Kidney glomerular epithelial cell (primary cell): ENCODE measurements at regions not wholly inside any gene's neighbourhood (a gene's known extent, or its start where the extent isn't known, plus 50 kb on each side); places are given as distances from the start of the nearest gene placed in this dataset.

Experiments used
- DNase-seq: peaks from one replicate; lab custom pipeline; 2025; lab: John Stamatoyannopoulos, UW

DNA sequence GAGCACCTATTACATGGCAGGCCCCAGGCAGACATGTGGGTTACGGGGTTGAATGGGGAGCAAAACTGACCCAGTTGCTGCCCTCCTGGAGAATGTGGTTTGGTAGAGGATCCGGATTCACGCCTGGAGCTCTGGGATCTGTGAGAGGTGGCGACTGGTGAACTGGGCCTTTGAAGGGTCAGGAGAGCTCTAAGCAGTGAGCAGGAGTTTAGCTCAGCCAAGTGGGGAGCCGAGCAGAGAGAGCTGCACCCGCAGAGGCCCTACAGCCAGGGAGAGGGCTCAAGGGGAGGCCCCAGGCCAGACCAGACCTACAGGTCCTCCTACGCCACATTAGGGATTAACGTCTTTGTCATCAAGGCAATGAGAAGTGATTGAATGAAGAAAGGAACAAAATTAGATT lies 179.8 kb upstream of the TLE3 start:
- DNase-seq = no peak

DNA sequence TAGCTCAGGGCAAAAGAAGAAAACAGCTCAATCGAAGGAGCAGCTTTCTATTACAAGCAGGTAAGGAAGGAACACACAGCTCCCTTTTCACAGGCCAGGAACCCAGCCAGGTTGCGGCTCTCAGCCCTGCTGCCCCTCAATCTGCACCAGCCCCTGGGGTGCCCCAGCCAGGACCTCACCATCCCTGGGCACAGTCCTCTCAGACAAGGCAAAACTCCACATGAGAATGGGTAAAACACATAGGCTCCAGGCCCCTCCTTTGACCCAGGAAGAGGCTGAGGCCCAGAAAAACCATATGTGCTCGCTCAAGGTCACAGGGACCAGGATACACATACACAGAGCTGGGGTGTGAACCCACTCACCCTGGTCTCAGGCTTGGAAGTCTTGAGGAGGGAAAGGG lies 178.7 kb upstream of the TLE3 start:
- no peak for DNase-seq

DNA sequence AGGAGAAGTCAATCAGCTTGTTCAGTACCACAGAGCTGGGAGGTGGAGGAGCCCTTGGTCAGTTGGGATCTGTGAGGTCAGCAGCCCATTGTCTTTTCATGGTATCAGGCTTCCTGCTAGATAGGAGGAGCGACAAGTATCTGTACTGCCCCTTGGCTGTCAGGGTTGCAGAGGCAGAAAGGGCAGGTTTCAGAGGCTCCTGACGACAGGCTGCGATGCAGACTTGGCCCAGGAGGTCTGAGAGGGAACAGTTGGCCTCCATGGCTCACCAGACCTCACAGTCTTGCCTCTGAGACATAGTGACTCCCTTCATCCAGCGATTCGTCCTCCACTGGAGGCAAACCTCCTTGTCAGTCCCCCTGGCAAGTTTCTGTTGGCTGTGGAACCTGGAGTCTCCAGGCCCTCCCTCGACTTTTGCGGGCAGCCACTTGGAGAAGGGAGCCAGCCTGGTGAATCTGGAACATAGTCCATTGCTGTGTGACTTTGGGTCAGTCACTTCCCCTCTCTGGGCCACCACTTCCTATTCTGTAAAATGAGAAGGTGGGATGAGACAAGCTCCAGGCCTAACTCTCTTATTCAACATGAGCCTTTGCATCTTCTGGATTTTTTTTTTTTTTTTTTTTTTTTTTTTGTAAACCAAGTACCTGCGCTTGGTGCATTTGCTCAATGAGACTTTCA lies 177.9 kb upstream of the TLE3 start:
- no peak for DNase-seq

DNA sequence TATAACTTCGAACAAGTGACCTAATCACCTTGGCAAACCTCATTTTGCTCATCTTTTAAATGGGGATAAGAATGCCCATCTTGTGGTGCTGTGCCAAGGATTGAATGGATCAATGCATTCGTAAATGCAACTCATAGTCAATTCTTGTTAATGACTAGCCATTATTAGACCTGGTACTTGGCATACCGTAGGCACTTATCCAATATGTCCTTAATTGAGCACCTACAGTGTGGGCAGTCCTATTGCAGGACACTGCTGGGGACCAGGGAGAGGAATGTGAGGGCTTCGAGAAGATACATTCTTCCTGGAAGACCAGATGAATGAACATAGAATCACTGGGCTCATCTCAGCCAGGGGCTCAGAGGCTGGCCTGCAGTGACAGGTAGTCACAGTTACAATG lies 177.2 kb upstream of the TLE3 start:
- no peak for DNase-seq

DNA sequence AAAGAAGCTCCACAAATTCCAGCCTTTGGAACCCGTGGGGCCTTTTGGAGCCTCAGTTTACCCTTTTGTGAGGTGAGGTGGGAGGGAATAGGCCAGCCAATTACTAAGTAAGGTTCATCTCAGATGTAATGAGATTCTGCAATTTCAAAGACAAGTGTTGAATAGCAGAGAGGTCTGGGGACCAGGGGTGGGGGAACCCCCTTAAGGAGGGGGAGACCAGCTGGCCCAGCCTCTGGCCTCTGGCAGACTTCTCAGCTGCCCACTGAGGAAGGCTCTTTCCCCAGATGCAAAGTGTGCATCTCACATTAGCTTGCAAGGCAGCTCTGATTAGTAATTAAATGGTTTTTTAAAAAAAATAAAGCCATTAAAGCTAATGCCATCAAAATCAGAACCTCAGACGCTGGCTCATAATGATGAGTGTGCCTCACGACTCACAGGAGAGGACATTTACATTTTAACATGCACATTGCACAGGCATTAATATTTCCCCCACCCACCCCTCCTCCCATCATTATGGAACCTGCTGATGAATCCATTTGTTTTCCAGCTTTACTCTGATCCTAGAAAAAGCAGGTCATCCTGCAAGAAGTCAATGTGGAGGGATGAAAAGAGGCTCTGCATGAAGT lies 176.7 kb upstream of the TLE3 start:
- no peak for DNase-seq

DNA sequence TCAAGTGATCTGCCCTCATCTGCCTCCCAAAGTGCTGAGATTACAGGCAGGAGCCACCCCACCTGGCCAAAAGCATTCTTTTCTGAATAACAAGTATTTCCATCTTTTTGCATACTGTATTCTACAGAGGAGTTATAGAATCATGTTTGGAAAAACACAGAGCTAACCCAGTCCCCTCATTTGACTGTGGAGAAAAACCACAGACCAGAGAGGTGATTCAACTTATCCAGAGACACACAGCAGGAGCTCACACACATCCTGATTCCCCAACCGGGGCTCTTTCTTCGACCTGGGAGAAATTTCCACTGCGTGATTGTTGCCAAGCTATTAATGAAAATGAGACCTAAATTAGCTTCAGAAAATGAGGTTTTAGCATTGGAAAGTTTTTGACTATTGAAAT lies 176.1 kb upstream of the TLE3 start:
- DNase-seq = no peak

DNA sequence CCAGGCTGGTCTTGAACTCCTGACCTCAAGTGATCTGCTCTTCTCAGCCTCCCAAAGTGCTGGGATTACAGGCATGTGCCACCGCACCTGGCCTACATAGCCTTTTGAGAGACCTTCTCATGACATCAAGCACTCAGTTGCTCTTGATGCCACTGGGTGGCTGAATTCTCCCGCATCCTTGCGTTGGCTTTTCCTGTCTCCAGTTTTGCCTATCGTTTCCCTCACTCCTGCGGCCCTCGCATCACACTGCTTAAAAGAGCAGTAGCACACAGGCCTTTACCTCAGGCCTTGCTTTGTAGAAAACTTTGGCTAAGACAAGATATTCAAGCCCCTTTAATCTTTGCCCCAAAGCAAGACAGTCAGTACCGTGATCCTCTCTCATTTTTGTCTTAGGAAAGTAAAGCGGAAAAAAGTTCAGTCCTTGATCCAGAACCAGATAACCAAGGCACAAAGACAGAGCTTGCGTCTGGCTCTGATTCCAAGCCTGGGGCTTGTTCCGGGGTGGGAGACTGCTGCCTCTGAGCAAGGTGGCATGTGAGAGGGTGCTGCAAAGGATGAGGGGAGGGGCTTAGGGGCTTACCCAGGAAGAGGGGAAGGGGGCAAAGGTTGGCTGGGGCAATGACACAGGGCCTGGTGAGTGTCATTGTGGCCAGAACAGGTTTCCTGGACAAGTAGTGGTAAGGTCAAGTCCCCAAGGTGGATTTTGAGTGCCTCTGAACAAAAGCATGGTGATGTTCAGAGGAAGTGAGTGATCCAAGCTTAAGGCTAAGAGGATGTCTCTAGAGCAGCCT lies 175.0 kb upstream of the TLE3 start:
- DNase-seq = no peak

DNA sequence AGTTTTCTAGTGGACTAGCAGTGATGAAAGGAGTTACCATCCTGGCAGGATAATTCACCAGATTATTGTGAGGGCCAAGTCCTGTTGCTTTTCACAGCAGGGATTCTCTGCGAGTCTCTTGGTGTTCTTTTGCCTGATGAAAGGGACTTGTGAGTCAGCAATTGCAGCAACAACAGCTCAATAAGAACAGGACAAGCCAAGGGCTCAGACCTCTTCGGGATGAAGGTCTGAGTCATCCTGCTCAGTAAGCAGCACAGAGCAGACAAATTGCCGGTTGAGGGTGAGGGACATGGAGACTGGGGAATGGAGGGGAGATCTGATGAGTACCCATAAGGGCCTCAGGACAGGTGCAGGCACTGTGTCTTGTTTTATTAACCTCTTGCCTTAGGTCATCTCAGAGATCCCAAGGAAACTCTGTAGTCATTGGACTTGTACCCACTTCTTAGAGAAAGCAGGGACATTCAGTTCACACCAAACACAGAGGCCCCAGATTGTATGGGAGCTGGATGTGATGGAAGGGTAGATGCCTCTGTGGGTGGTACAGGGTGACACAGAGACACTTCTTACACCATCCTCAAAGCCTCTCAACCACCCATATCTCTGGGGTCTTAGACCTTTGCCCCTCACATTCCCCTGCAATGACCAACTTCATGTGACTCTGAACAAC lies 173.8 kb upstream of the TLE3 start:
- DNase-seq = peak; percentile 81

DNA sequence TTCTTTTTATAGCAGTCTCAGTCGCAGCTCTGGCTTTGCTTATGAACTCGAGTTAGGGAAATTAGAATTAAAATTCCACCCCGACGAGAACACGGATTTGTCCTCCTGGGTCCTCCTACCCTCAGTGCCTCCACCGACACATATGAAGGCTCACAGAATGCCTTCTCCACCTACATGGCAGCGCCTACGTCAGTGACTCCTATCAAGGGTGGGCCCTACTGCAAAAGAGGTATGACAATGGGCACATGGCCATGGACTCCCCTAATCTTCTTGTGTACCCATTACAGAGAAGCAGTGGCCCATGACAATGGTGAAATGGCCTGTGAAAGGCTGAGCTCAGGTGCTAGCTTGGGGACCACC lies 173.0 kb upstream of the TLE3 start:
- no peak for DNase-seq

DNA sequence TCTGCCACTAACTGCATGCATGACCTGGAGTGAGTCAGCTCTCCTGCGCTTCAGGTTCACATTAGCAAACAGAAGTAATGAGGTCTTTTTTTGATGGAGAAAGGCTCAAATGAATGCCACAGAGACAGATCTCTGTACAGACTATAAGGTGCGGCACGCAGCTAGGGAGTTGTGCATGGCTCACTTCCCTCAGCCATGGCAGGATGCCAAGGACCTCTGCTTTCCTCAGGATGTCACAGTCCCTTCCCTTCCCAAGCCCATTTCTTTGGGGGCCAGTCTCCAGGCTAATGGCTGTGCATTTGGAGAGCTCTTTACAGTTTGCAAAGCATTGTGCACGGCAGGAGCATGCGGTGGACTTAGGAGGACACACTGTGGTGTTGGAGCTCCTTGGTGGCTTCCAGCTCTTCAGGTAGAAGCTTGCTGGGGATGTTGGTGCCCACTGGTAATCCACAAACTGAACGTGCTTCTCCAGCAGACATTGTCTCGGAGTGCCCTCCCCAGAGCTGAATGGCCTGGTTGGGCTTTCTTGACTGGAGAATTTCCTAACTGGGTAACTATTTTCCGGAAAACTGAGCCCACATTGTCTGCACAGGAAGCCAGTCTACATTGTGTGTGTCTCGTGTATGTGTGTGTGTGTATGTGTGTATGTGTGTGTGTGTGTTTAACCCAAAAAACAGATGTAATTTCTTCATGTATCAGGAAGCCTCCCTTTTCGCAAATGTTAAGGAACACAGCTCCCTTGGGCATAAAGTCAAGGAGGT lies 172.5 kb upstream of the TLE3 start:
- peak; percentile 42 for DNase-seq

DNA sequence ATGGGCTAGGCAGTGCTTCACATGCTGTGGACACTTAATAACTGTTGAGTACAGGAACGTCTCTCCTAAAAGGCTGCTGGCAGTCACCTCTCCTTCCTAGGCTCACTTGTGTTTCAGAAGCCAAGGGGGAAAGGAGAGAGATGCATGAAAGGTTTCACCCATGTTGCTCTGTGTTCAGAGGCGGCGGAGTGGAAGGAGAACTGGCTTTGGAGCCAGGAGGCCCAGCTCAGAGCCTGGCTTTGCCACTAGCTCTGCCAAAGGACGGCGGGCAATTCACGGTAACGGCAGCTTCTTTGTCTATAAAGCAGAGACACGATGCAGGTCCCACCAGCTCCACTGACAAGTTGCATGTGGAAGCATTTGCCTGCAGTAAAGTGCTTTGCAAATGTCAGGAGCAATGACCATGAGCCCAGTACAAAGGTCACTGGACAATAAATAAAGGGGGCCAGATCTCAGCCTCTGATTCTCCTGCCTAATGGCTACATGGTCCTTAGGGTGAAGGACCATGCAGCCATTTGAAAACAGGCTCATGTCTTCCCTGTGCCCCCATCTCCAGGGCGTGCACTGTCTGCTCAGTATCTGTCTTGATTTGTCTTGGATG lies 171.7 kb upstream of the TLE3 start:
- no peak for DNase-seq

DNA sequence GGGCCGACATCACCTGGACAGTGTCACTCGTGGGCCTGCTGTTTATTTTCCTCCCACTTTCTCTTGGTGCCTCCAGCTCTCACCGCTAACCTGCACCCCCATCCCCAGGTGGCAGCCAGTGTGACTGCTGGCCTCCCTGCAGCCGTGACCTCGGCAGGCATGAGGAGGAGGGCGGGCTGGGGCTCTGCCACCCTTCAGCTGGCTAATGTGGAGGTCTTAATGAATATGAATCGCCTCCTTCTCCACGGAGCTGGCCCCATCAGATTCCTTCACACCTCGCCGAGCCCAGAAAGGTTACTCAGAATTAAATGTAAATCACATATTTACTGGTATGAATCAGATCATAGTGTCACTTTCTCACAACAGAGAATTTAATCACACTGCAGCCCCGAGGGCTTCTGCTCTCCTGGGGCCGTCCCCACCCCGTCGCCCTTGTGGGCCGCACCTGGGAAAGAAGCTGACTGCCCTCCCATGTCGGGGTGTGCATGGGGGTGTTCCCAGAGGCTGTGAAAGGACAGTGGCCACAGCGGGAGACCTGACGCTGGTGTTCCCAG lies 171.1 kb upstream of the TLE3 start:
- DNase-seq = peak; percentile 66

DNA sequence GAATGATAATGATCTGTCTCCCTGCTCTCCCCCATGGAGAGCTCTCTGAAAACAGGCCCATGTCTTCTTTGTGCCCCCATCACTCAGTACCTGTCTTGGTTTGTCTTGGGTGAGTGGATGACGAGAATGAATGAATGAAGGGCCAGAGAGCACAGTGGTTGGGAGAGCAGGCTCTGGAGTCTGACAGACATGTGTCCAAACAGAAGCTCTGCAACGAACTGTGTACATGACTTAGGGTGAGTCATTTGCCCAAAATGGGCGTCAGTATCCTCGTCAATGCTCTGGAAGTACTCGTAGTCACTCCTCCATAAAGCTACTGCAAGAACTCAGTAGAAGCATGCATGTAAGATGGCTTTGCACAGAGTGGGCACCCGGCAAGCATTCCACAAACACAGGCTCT lies 170.2 kb upstream of the TLE3 start:
- no peak for DNase-seq

DNA sequence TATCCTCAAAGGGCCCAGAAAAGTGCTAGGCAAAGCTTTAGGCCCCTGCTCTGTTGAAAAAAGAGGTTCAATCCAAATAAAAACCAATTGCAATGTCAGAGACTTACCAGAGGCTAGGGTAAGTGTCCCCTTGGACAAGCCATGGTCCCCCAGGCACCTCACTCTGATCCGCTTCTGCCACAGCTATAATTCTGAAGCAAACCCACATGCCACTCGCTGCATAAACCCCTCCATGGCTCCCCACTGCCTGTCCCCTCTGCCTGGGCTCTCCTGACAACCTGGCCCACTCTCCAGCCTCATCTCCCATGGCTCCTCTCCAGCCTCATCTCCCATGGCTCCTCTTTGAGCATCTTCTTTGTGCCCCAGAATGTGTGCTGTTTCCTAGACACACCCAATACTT lies 169.6 kb upstream of the TLE3 start:
- no peak for DNase-seq

DNA sequence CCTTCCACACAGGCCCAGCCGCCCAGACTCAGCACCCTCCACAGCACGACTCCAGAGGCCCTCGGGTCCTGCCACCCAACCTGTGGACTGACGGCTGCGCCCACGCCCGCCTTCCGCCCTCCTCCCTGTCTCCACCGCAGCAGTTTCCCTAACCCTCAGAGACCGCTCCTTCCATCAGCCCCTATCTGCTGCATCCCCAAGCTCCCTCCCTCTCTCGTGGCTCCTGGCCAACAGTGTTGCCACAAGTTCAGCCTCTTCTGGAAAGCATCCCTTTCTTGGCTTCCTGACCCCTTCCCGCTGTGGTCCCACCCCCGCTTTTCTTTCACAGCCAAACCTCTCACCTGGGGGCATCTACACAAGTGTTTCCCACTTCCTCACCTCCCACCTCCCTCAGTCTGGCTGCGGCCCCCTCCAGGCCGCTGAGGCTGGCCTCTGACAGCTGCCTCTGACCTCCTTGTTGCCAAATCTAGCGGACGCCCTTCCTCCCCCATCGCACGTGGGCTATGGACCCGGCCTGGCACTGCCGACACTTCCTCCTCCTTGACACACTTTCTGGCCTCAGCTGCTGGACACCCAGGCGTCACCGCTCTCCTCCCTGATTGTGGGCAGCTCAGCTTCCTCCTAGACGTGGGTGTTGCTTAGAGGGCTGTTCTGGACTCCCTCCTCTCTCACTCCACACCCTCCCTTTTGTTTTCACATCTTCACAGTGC lies 168.8 kb upstream of the TLE3 start:
- DNase-seq = peak; percentile 66

DNA sequence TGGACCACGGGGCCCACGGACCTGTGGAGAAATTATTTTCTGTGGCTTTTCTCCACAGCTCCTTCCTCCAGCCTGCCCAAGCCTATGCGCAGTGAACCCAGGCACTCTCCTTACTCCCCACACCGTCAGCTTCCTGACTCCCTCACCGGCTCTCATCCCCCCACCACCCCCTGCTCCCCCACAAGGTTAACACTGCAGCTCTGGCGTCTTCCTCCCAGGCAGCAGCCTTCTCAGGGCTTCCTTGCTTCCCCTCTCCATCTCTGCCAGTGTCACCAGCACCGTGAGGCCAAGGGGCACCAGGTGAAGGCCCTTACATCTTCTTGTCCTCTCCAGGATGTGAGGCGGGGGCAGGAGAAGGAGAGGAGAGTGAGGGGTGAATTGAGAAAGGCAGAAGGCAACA lies 168.3 kb upstream of the TLE3 start:
- DNase-seq = no peak

DNA sequence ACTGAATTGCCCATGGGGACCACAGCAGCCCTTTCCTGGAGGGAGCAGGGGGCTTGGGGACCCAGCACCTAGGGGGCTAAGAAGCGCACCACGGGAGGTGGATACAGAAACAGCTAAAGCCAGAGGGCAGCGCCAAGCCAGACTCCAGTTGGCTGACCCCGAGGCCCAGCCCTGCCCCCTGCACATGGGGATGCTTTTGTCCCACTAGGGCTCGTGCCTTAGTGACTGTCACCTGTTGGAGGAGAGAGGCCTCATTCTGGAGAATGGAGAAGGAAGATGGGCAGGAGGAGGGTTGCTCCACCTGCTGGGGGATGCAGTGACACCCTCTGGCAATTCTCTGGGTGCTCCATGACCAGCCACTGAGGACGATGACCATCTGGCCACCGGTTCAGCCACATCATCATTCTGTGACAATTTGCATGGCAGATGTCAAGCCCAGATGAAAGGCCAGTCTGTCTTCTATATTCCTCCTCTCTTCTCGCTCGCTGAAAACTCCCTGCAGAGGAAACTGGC lies 167.8 kb upstream of the TLE3 start:
- DNase-seq = no peak

DNA sequence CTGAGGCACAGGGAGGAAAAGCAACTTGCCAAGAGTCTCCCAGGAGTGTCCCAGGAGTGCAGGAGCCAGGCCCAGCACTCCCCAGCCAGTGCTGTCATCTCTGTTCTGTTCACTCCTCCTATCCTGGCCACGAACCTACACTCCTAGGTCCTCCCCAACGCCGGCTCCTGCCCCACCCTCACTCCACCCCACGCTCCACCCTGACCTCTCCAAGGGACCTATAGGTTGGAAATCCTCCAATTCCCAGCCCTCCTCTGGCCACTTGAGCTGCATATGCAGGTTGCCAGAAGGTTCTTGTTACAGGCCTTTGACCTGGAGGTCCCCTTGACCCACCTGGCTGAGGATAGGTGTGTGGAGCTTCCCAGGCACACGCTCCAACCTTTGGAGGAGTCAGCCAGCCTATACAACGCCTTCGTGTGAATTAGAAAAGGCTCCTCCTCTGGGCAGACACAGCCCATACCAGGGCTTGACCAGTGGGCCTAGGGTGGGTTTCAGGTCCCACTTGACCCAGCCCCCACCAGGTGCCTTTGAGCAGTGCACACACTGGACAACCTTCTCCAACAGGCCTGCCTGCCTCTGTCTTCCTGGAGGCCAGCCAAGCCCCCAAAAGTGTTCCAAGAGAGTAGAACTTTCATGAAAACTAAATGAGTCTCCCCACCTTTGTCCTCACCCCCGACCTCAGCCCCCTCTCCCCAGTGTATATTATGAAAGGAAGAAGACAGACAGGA lies 167.2 kb upstream of the TLE3 start:
- DNase-seq = no peak

DNA sequence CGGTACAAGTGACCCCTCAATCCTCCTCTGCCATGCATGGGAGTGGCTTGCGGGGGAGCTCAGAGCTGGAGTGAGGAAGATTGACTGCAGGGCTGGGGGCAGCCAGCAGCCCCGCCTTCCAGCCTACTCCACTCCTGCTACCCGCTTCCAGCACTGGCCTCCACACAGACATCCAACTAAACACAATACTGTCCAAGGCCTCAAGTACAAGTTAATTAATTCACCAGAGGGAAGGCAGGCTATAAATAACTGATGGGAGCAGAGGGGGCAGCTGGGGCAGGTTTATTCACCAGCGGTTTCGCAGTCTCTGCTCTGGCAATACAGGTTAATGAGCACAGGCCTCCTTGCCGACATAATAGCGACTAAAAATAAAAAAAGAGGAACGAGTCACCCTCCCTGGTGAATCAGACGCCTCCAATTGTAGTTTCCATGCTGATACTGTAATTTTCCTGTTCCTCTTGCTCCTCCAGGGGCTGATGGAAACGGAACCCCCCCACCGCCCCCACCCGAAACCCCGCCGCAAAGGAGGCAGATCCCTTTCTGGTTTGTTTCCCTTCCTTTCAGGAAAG lies 166.4 kb upstream of the TLE3 start:
- peak; percentile 90 for DNase-seq
